Caco-2 (cell line): ENCODE measurements at regions not wholly inside any gene's neighbourhood (a gene's known extent, or its start where the extent isn't known, plus 50 kb on each side); places are given as distances from the start of the nearest gene placed in this dataset.

ENCODE experiments used
- BruUV-seq: library from RNA; stranded (reverse); fragments of 400-500 nt; replicated peaks from 2 replicates; lab custom pipeline; 2021; lab: Mats Ljungman, UMichigan
- CTCF ChIA-PET: fragments of 300-600 bp; sonication (Branson Sonifier 250); formaldehyde crosslinking; loops from one replicate; lab custom pipeline; 2022; ENCODE audit warnings: antibody characterized with exemption; lab: Charles Lee
- POLR2A ChIA-PET: fragments of 300-600 bp; sonication (Branson Sonifier 250); formaldehyde crosslinking; loops from one replicate; lab custom pipeline; 2022; ENCODE audit warnings: antibody characterized with exemption; lab: Charles Lee
- DNase-seq, 2 experiments: peaks; one replicate each; pipeline versions ENCODE4 v3.0.0 to v3.0.0-alpha.2; 2020 to 2022
- H3K27me3 ChIP-seq: replicated peaks from 2 replicates; pipeline ENCODE4 v1.6.0; 2011; ENCODE audit warnings: low read length; ENCODE audit not compliant: control insufficient read depth, insufficient read depth
- H3K36me3 ChIP-seq: 2 replicates; pipeline ENCODE4 v1.5.1; 2011; ENCODE audit warnings: low read length; ENCODE audit not compliant: control insufficient read depth, insufficient read depth
- H3K4me1 ChIP-seq: fragments of 250-450 bp; sonication (Bioruptor Pico); 2 replicates; pipeline ENCODE4 v1.5.1; 2020; ENCODE audit warnings: mild to moderate bottlenecking
- H3K4me3 ChIP-seq: 2 replicates; pipeline ENCODE4 v1.5.1; 2011; ENCODE audit warnings: low read depth, mild to moderate bottlenecking, control low read depth, low read length
- H3K9me3 ChIP-seq: fragments of 250-450 bp; sonication (Bioruptor Pico); 2 replicates; pipeline ENCODE4 v1.5.1; 2020; ENCODE audit warnings: mild to moderate bottlenecking, moderate library complexity
- H3K27ac Mint-ChIP-seq: one replicate; pipeline ENCODE4 v1.8.0; 2022; ENCODE audit warnings: mixed read lengths; ENCODE audit not compliant: unreplicated experiment
- H3K27me3 Mint-ChIP-seq: one replicate; pipeline ENCODE4 v1.8.0; 2022; ENCODE audit warnings: mixed read lengths; ENCODE audit not compliant: insufficient read depth, unreplicated experiment
- H3K36me3 Mint-ChIP-seq: one replicate; pipeline ENCODE4 v1.8.0; 2022; ENCODE audit warnings: mild to moderate bottlenecking, mixed read lengths; ENCODE audit not compliant: insufficient read depth, unreplicated experiment
- H3K4me1 Mint-ChIP-seq: one replicate; pipeline ENCODE4 v1.8.0; 2022; ENCODE audit warnings: low read depth, mixed read lengths; ENCODE audit not compliant: unreplicated experiment
- H3K4me3 Mint-ChIP-seq: one replicate; pipeline ENCODE4 v1.8.0; 2022; ENCODE audit warnings: mild to moderate bottlenecking, moderate library complexity, mixed read lengths; ENCODE audit not compliant: unreplicated experiment
- H3K9me3 Mint-ChIP-seq: one replicate; pipeline ENCODE4 v1.8.0; 2022; ENCODE audit warnings: mixed read lengths; ENCODE audit not compliant: unreplicated experiment
- CTCF ChIP-seq, 2 experiments: fragments of 200-600 bp in 1 of 2; IDR thresholded peaks; 1 replicate in 1 of 2; 2 replicates in 1 of 2; pipeline versions ENCODE4 v1.5.1 to v1.8.0; 2011 to 2022; ENCODE audit warnings: antibody characterized with exemption in 1 of 2, control low read depth in 1 of 2, inconsistent platforms in 1 of 2, low read depth in 1 of 2, low read length in 1 of 2, mild to moderate bottlenecking in 1 of 2, moderate library complexity in 1 of 2; ENCODE audit not compliant: insufficient read depth in 1 of 2, severe bottlenecking in 1 of 2, unreplicated experiment in 1 of 2
- intact Hi-C: fragments of 100-400 bp; cut with micrococcal nuclease; formaldehyde crosslinking; loops from one replicate; pipeline ENCODE4 v1.10.0; 2022; ENCODE audit not compliant: unreplicated experiment

GRCh38 chr18:77870199-77870598 lies 620.6 kb downstream of the GALR1 start:
- BruUV-seq: no TSS peak
- peaks cover 6% of the 10 kb centered on the region for H3K27me3 Mint-ChIP-seq
- no peak overlapping the region for H3K4me3 ChIP-seq
- no peak for DNase-seq
- TF ChIP-seq CTCF (IDR thresholded peaks at IDR 0.05; ENCODE audit: insufficient read depth in 1 of 2, low read depth in 1 of 2, low read length in 1 of 2, severe bottlenecking in 1 of 2, unreplicated experiment in 1 of 2): no peak
- H3K36me3 ChIP-seq: no peaks in the 10 kb centered on the region
- no peaks in the 10 kb centered on the region for H3K4me1 Mint-ChIP-seq
- no peaks in the 10 kb centered on the region for H3K9me3 Mint-ChIP-seq
- no peaks in the 10 kb centered on the region for H3K4me1 ChIP-seq
- CTCF ChIA-PET: no interaction called here
- POLR2A ChIA-PET: no interaction called here
- intact Hi-C loops: no loop called here
- H3K4me3 Mint-ChIP-seq: no peak overlapping the region
- no peak overlapping the region for H3K27ac Mint-ChIP-seq
- no peaks in the 10 kb centered on the region for H3K36me3 Mint-ChIP-seq
- H3K27me3 ChIP-seq: no peaks in the 10 kb centered on the region
- H3K9me3 ChIP-seq: no peaks in the 10 kb centered on the region

GRCh38 chr18:77870894-77871293 lies 621.2 kb downstream of the GALR1 start:
- no peak for TF ChIP-seq CTCF (IDR thresholded peaks at IDR 0.05; ENCODE audit: insufficient read depth in 1 of 2, low read depth in 1 of 2, low read length in 1 of 2, severe bottlenecking in 1 of 2, unreplicated experiment in 1 of 2)
- H3K4me1 Mint-ChIP-seq: no peaks in the 10 kb centered on the region
- H3K9me3 ChIP-seq: no peaks in the 10 kb centered on the region
- no peak for DNase-seq
- H3K4me3 Mint-ChIP-seq: no peak overlapping the region
- no peaks in the 10 kb centered on the region for H3K36me3 ChIP-seq
- H3K27me3 ChIP-seq: no peaks in the 10 kb centered on the region
- intact Hi-C loops: no loop called here
- no TSS peak for BruUV-seq
- no peaks in the 10 kb centered on the region for H3K4me1 ChIP-seq
- H3K27ac Mint-ChIP-seq: no peak overlapping the region
- peaks cover 6% of the 10 kb centered on the region for H3K27me3 Mint-ChIP-seq
- POLR2A ChIA-PET: no interaction called here
- H3K36me3 Mint-ChIP-seq: no peaks in the 10 kb centered on the region
- H3K9me3 Mint-ChIP-seq: no peaks in the 10 kb centered on the region
- CTCF ChIA-PET: no interaction called here
- no peak overlapping the region for H3K4me3 ChIP-seq

- intact Hi-C loops: no loop called here
- POLR2A ChIA-PET: no interaction called here
- H3K4me3 ChIP-seq: no peak overlapping the region
- Mint-ChIP-seq H3K27ac (no peak overlapping the region), H3K4me1 (no peaks in the 10 kb centered on the region), H3K4me3 (no peak overlapping the region), H3K9me3 (no peaks in the 10 kb centered on the region), H3K27me3 (peaks cover 8% of the 10 kb centered on the region), H3K36me3 (no peaks in the 10 kb centered on the region)
- no peaks in the 10 kb centered on the region for H3K27me3 ChIP-seq
- no peak for TF ChIP-seq CTCF (IDR thresholded peaks at IDR 0.05; ENCODE audit: insufficient read depth in 1 of 2, low read depth in 1 of 2, low read length in 1 of 2, severe bottlenecking in 1 of 2, unreplicated experiment in 1 of 2)
- no peaks in the 10 kb centered on the region for H3K36me3 ChIP-seq
- CTCF ChIA-PET: no interaction called here
- no TSS peak for BruUV-seq
- no peak for DNase-seq
- H3K9me3 ChIP-seq: no peaks in the 10 kb centered on the region
- no peaks in the 10 kb centered on the region for H3K4me1 ChIP-seq
Observed at GRCh38 chr18:77872166-77872565, 622.5 kb downstream of the GALR1 start.
